Trophoblast cell (in vitro differentiated cells and primary cell): ENCODE measurements at regions not wholly inside any gene's neighbourhood (a gene's known extent, or its start where the extent isn't known, plus 50 kb on each side); places are given as distances from the start of the nearest gene placed in this dataset.

Source experiments
- DNase-seq, 2 donors: peaks; one replicate each; pipeline ENCODE4 v3.0.0-alpha.2; 2016
- H2AFZ ChIP-seq: 2 replicates; pipeline ENCODE4 v1.6.1; 2013; ENCODE audit warnings: low read length, moderate library complexity, mild to moderate bottlenecking; ENCODE audit not compliant: insufficient read depth, poor library complexity
- H2AK5ac ChIP-seq: 2 replicates; pipeline ENCODE4 v1.6.1; 2013; ENCODE audit warnings: mild to moderate bottlenecking, low read length
- H2BK120ac ChIP-seq: 2 replicates; pipeline ENCODE4 v1.6.1; 2013; ENCODE audit warnings: low read length, mild to moderate bottlenecking, moderate library complexity; ENCODE audit not compliant: insufficient read depth, poor library complexity
- H2BK12ac ChIP-seq: 2 replicates; pipeline ENCODE4 v1.6.1; 2013; ENCODE audit warnings: mild to moderate bottlenecking, low read length, moderate library complexity
- H2BK5ac ChIP-seq: 2 replicates; pipeline ENCODE4 v1.6.1; 2013; ENCODE audit warnings: low read length, low read depth, moderate library complexity, mild to moderate bottlenecking; ENCODE audit not compliant: poor library complexity
- H3K14ac ChIP-seq: 2 replicates; pipeline ENCODE4 v1.6.1; 2013; ENCODE audit warnings: mild to moderate bottlenecking, low read length
- H3K18ac ChIP-seq: 2 replicates; pipeline ENCODE4 v1.6.1; 2013; ENCODE audit warnings: mild to moderate bottlenecking, low read length
- H3K23ac ChIP-seq: 2 replicates; pipeline ENCODE4 v1.6.1; 2013; ENCODE audit warnings: low read length
- H3K27ac ChIP-seq: 2 replicates; pipeline ENCODE4 v1.5.1; 2013; ENCODE audit warnings: low read depth, mild to moderate bottlenecking, inconsistent platforms, low read length, moderate library complexity
- H3K27me3 ChIP-seq: 2 replicates; pipeline ENCODE4 v1.6.1; 2013; ENCODE audit warnings: inconsistent platforms, mild to moderate bottlenecking, low read length, moderate library complexity; ENCODE audit not compliant: insufficient read depth
- H3K36me3 ChIP-seq, 2 experiments: 1 replicate in 1 of 2; 2 replicates in 1 of 2; pipeline ENCODE4 v1.6.1; 2013; ENCODE audit warnings: low read length in 2 of 2, mild to moderate bottlenecking in 2 of 2, moderate library complexity in 1 of 2; ENCODE audit not compliant: insufficient read depth in 2 of 2, control insufficient read depth in 1 of 2
- H3K4ac ChIP-seq: 2 replicates; pipeline ENCODE4 v1.6.1; 2013; ENCODE audit warnings: low read depth, mild to moderate bottlenecking, low read length, moderate library complexity
- H3K4me1 ChIP-seq, 2 experiments: 1 replicate in 1 of 2; 2 replicates in 1 of 2; pipeline ENCODE4 v1.6.1; 2013; ENCODE audit warnings: low read length in 2 of 2, mild to moderate bottlenecking in 2 of 2, moderate library complexity in 1 of 2; ENCODE audit not compliant: insufficient read depth in 2 of 2, control insufficient read depth in 1 of 2
- H3K4me2 ChIP-seq: 2 replicates; pipeline ENCODE4 v1.6.1; 2013; ENCODE audit warnings: inconsistent platforms, mild to moderate bottlenecking, low read length, moderate library complexity
- H3K4me3 ChIP-seq: 2 replicates; pipeline ENCODE4 v1.5.1; 2013; ENCODE audit warnings: mild to moderate bottlenecking, low read depth, low read length, inconsistent platforms
- H3K79me1 ChIP-seq: one replicate; pipeline ENCODE4 v1.6.1; 2013; ENCODE audit warnings: low read length
- H3K79me2 ChIP-seq: 2 replicates; pipeline ENCODE4 v1.6.1; 2013; ENCODE audit warnings: low read length, mild to moderate bottlenecking; ENCODE audit not compliant: control insufficient read depth, insufficient read depth, poor library complexity
- H3K9ac ChIP-seq: 2 replicates; pipeline ENCODE4 v1.6.1; 2013; ENCODE audit warnings: mild to moderate bottlenecking, low read length
- H3K9me3 ChIP-seq: 2 replicates; pipeline ENCODE4 v1.6.1; 2013; ENCODE audit warnings: low read depth, mild to moderate bottlenecking, control low read depth, inconsistent platforms, low read length; ENCODE audit not compliant: insufficient read depth
- H4K12ac ChIP-seq: 2 replicates; pipeline ENCODE4 v1.6.1; 2013; ENCODE audit warnings: low read depth, mild to moderate bottlenecking, low read length, moderate library complexity
- H4K8ac ChIP-seq: 2 replicates; pipeline ENCODE4 v1.6.1; 2013; ENCODE audit warnings: low read depth, mild to moderate bottlenecking, low read length, moderate library complexity
- H4K91ac ChIP-seq: one replicate; pipeline ENCODE4 v1.6.1; 2013; ENCODE audit warnings: low read depth, mild to moderate bottlenecking, low read length, moderate library complexity
- WGBS: extraction: QIAGEN DNeasy Blood & Tissue Kit; methylation state at CpG from one replicate; pipeline ENCODE4 v1.1.7; 2013; ENCODE audit warnings: missing lambda C conversion rate; ENCODE audit not compliant: insufficient read length, insufficient coverage; ENCODE audit errors: extremely low coverage; 5-methylcytosine and 5-hydroxymethylcytosine counted together

GRCh38 chr12:23434154-23434553 is 515.3 kb downstream of the SOX5 start:
- Histone ChIP-seq H3K9ac (no peak overlapping the region), H3K4me3 (no peak overlapping the region), H3K4me1 (no peaks in the 10 kb centered on the region), H3K18ac (no peak overlapping the region), H3K4ac (no peak overlapping the region), H3K23ac (no peak overlapping the region), H3K79me2 (no peaks in the 10 kb centered on the region), H2BK120ac (no peak overlapping the region), H3K36me3 (no peaks in the 10 kb centered on the region), H2BK12ac (no peak overlapping the region), H4K8ac (no peak overlapping the region), H3K27ac (no peak overlapping the region), H4K91ac (no peak overlapping the region), H2AK5ac (no peak overlapping the region), H3K14ac (no peak overlapping the region), H3K27me3 (no peaks in the 10 kb centered on the region), H3K79me1 (no peaks in the 10 kb centered on the region), H2AFZ (no peak overlapping the region), H3K4me2 (no peak overlapping the region), H4K12ac (no peak overlapping the region), H2BK5ac (no peak overlapping the region), H3K9me3 (no peaks in the 10 kb centered on the region)
- no peak for DNase-seq
- WGBS = no CpG with 5 or more reads among the region's 2 CpGs

GRCh38 chr12:23446746-23447145 is 502.7 kb downstream of the SOX5 start:
- DNase-seq = no peak
- Histone ChIP-seq H3K4me3 (no peak overlapping the region), H3K23ac (no peak overlapping the region), H3K27ac (no peak overlapping the region), H3K36me3 (no peaks in the 10 kb centered on the region), H3K4me1 (no peaks in the 10 kb centered on the region), H2AFZ (no peak overlapping the region), H2BK12ac (no peak overlapping the region), H3K14ac (no peak overlapping the region), H3K79me2 (no peaks in the 10 kb centered on the region), H3K9ac (no peak overlapping the region), H4K8ac (no peak overlapping the region), H2BK120ac (no peak overlapping the region), H4K12ac (no peak overlapping the region), H3K4me2 (no peak overlapping the region), H3K4ac (no peak overlapping the region), H4K91ac (no peak overlapping the region), H3K18ac (no peak overlapping the region), H2AK5ac (no peak overlapping the region), H3K9me3 (no peaks in the 10 kb centered on the region), H3K79me1 (no peaks in the 10 kb centered on the region), H3K27me3 (no peaks in the 10 kb centered on the region), H2BK5ac (no peak overlapping the region)
- WGBS = no CpG with 5 or more reads among the region's 3 CpGs

GRCh38 chr12:23450810-23451209 is 498.7 kb downstream of the SOX5 start:
- DNase-seq = no peak
- no peaks in the 10 kb centered on the region for H3K79me2 ChIP-seq
- no peak overlapping the region for H3K4me3 ChIP-seq
- H3K4me2 ChIP-seq = no peak overlapping the region
- no peak overlapping the region for H2BK120ac ChIP-seq
- no peak overlapping the region for H4K91ac ChIP-seq
- H2AK5ac ChIP-seq = no peak overlapping the region
- no peak overlapping the region for H2BK5ac ChIP-seq
- H3K9me3 ChIP-seq = no peaks in the 10 kb centered on the region
- no peak overlapping the region for H3K27ac ChIP-seq
- H3K4ac ChIP-seq = no peak overlapping the region
- no peaks in the 10 kb centered on the region for H3K4me1 ChIP-seq
- no peak overlapping the region for H4K12ac ChIP-seq
- no peak overlapping the region for H3K9ac ChIP-seq
- H2BK12ac ChIP-seq = no peak overlapping the region
- H3K27me3 ChIP-seq = no peaks in the 10 kb centered on the region
- H3K79me1 ChIP-seq = no peaks in the 10 kb centered on the region
- no peak overlapping the region for H4K8ac ChIP-seq
- no peaks in the 10 kb centered on the region for H3K36me3 ChIP-seq
- H3K23ac ChIP-seq = no peak overlapping the region
- H2AFZ ChIP-seq = no peak overlapping the region
- H3K18ac ChIP-seq = no peak overlapping the region
- WGBS = no CpG with 5 or more reads among the region's 1 CpG
- H3K14ac ChIP-seq = no peak overlapping the region

- DNase-seq = no peak
- Histone ChIP-seq H3K36me3 (no peaks in the 10 kb centered on the region), H3K4me2 (no peak overlapping the region), H3K4me3 (no peak overlapping the region), H2AFZ (no peak overlapping the region), H3K9ac (no peak overlapping the region), H4K12ac (no peak overlapping the region), H3K79me1 (no peaks in the 10 kb centered on the region), H2BK12ac (no peak overlapping the region), H3K79me2 (no peaks in the 10 kb centered on the region), H3K27ac (no peak overlapping the region), H2BK5ac (no peak overlapping the region), H3K4ac (no peak overlapping the region), H2BK120ac (no peak overlapping the region), H2AK5ac (no peak overlapping the region), H3K4me1 (no peaks in the 10 kb centered on the region), H4K91ac (no peak overlapping the region), H3K18ac (no peak overlapping the region), H3K14ac (no peak overlapping the region), H4K8ac (no peak overlapping the region), H3K23ac (no peak overlapping the region), H3K9me3 (no peaks in the 10 kb centered on the region), H3K27me3 (no peaks in the 10 kb centered on the region)
- WGBS = no CpG with 5 or more reads among the region's 2 CpGs
These were observed 494.2 kb downstream of the SOX5 start for GRCh38 chr12:23455283-23455682.
